Mesodermal cell (in vitro differentiated cells): ENCODE measurements at regions not wholly inside any gene's neighbourhood (a gene's known extent, or its start where the extent isn't known, plus 50 kb on each side); places are given as distances from the start of the nearest gene placed in this dataset.

Source experiments
- H3K27ac ChIP-seq: 2 replicates; pipeline ENCODE4 v1.7.0; 2013; ENCODE audit warnings: mild to moderate bottlenecking, low read depth, low read length, moderate library complexity; ENCODE audit not compliant: severe bottlenecking
- H3K36me3 ChIP-seq: 2 replicates; pipeline ENCODE4 v1.7.1; 2013; ENCODE audit warnings: mild to moderate bottlenecking, low read length, moderate library complexity; ENCODE audit not compliant: control insufficient read depth, insufficient read depth
- H3K4me1 ChIP-seq: one replicate; pipeline ENCODE4 v1.7.1; 2013; ENCODE audit warnings: mild to moderate bottlenecking, low read length; ENCODE audit not compliant: insufficient read depth, control insufficient read depth, poor library complexity, severe bottlenecking
- H3K4me3 ChIP-seq: 2 replicates; pipeline ENCODE4 v1.7.0; 2013; ENCODE audit warnings: low read length, control low read depth, mild to moderate bottlenecking; ENCODE audit not compliant: insufficient read depth, poor library complexity, severe bottlenecking; ENCODE audit errors: extremely low read depth
- H3K9me3 ChIP-seq: 2 replicates; pipeline ENCODE4 v1.7.1; 2013; ENCODE audit warnings: mild to moderate bottlenecking, low read length, moderate library complexity; ENCODE audit not compliant: control insufficient read depth
- WGBS, 2 experiments: methylation state at CpG; one replicate each; pipeline ENCODE4 v1.1.5; 2013; ENCODE audit warnings: missing lambda C conversion rate in 2 of 2; ENCODE audit not compliant: insufficient coverage in 2 of 2; 5-methylcytosine and 5-hydroxymethylcytosine counted together

DNA sequence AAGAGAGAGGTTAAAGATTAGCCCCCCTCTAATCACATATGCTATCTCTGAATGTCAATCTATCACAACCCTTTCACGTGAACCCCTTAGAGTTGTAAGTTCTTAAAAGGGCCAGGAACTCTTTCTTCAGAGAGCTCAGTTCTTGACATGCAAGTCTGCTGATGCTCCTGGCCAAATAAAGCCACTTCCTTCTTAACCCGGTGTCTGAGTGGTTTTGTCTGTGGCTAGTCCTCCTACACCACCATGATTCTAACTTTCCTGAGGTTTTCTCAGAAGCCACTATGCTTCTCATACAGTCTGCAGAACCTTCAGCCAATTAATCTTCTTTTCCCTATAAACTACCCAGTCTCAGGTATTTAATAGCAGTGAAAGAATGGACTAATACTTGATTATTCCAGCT, 231.1 kb upstream of the CNTN6 start:
- H3K27ac ChIP-seq, result no peak overlapping the region
- 50% methylated on average over 1 of the region's 2 CpGs; no CpG with 5 or more reads in 1 of the 2 experiments for WGBS, 2 experiments
- H3K4me1 ChIP-seq, result no peaks in the 10 kb centered on the region
- no peak overlapping the region for H3K4me3 ChIP-seq
- no peaks in the 10 kb centered on the region for H3K36me3 ChIP-seq
- H3K9me3 ChIP-seq, result peaks cover 13% of the 10 kb centered on the region

DNA sequence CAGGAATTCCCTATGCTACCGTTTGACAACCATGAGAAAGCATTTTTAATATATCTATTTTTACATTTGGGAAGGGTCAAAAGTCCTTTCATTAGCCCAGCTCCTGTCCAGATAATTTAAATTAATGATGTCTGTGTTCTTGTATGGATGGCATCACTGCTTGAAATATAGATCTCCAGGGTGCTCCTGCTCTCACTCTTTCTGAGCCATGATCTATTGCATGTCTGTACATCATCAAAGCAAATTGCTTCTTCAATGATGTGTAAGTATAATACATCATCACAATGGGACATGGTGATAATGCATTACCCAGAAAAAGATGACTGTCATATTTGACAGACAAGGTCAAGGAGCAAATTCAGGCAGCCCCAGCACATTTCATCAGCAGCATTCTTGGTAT, 223.6 kb upstream of the CNTN6 start:
- WGBS, 2 experiments, result no CpG with 5 or more reads among the region's 1 CpG
- peaks cover 3% of the 10 kb centered on the region for H3K9me3 ChIP-seq
- H3K4me3 ChIP-seq, result no peak overlapping the region
- H3K36me3 ChIP-seq, result no peaks in the 10 kb centered on the region
- no peaks in the 10 kb centered on the region for H3K4me1 ChIP-seq
- no peak overlapping the region for H3K27ac ChIP-seq

DNA sequence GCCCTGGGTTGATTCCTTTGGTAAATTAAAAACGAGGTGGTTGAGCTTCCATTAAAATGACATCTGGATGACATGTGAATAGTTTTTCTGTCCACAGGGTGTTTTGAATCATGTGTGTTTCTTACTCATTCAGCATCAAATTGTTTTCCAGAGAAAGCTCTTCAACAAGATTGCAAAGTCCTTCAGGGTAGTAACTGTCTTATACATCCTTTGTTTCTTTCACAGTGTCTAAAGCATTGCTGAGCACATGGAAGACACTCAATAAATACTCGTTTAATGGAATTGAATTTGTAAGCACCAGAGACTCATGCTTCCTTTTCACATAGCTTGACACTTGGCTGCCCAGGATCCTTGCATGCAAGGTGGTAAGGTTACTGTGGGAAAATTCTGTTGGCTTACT, 223.1 kb upstream of the CNTN6 start:
- Histone ChIP-seq H3K9me3 (peaks cover 3% of the 10 kb centered on the region), H3K4me3 (no peak overlapping the region), H3K4me1 (no peaks in the 10 kb centered on the region), H3K36me3 (no peaks in the 10 kb centered on the region), H3K27ac (no peak overlapping the region)
- WGBS, 2 experiments, result 20% methylated on average over 1 of the region's 2 CpGs; no CpG with 5 or more reads in 1 of the 2 experiments

DNA sequence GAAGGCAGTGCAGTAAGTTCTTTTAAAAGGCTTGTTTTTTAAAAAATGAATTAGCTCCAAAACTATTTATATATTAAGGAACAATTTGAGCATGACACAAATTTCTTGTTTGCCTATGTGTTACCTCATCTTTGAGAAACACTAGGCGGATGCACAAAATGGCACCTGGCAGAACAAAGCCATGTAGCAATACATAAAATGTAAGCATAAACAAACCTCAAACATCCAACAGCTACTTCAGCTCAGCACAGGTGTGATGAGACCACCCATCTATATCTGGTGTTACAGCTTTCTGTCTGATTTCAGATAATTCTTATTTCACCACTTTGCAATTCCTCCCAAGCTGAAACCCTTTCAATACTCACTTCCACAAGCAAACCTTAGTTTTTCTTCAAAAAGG, 221.2 kb upstream of the CNTN6 start:
- 100% methylated on average over 1 of the region's 1 CpG for WGBS, 2 experiments
- H3K27ac ChIP-seq, result no peak overlapping the region
- peaks cover 3% of the 10 kb centered on the region for H3K9me3 ChIP-seq
- H3K4me3 ChIP-seq, result no peak overlapping the region
- no peaks in the 10 kb centered on the region for H3K4me1 ChIP-seq
- no peaks in the 10 kb centered on the region for H3K36me3 ChIP-seq

DNA sequence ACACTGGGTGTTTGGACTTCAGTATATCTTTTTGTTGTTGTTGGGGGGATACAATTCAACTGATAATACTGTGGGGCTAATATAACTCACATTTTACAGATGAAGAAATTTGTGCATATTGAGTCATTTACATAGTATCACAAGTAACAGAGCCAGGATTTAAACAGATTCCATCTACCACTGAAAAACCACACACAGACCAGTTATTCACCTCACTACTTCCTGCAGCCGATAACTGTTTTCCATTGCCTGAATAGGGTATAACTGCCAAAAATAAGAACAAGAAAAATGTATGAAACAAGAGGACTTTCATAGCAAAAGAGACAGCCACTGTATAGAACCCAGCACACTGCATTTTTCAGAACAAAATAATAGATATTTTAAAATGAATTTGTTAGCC, 215.8 kb upstream of the CNTN6 start:
- Histone ChIP-seq H3K4me1 (no peaks in the 10 kb centered on the region), H3K9me3 (no peaks in the 10 kb centered on the region), H3K36me3 (no peaks in the 10 kb centered on the region), H3K4me3 (no peak overlapping the region), H3K27ac (no peak overlapping the region)
- no CpG with 5 or more reads among the region's 1 CpG for WGBS, 2 experiments

DNA sequence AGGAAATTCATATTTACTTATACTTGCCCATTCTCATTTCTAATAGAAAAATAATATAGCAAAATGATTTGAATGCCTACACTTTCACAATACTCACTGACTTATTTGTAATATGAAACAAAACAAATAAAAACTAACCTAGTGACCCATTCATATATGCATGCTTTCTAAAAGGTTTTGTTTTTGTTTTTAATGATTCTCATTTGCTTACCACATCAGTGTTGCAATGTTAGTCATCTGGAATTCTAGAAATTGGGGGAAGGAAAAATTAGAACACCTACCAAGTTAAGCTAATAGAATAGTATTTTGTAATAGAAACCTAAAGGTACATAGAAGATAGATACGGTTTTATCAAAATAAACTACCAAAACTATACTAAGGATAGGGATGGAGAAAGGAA, 214.1 kb upstream of the CNTN6 start:
- no CpG with 5 or more reads among the region's 1 CpG for WGBS, 2 experiments

DNA sequence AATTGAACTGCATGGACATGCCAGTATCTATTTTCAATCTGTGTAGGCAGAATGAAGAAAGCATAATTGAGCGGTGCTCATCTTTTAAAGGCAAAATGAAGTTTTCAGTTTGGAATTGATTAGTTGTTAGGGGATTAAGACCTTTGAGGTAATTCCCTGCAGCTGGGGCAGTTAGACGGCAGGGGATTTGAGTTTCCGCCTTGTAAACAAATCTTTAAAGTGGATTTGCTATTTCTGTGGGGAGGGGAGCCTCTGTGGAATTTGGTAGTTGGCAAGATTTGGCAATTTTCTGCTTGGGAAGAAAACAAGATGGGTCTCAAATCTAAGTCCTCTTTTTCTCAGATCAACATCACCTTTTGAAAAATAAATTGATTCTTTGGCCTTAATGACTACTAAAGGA, 212.5 kb upstream of the CNTN6 start:
- Histone ChIP-seq H3K4me3 (no peak overlapping the region), H3K36me3 (no peaks in the 10 kb centered on the region), H3K9me3 (peaks cover 8% of the 10 kb centered on the region), H3K4me1 (no peaks in the 10 kb centered on the region), H3K27ac (no peak overlapping the region)
- 71 to 80% methylated on average over 1 to 3 of the region's 3 CpGs for WGBS, 2 experiments

More for the DNA sequence above, 214.1 kb upstream of the CNTN6 start:
- Histone ChIP-seq H3K4me3 (no peak overlapping the region), H3K36me3 (no peaks in the 10 kb centered on the region), H3K4me1 (no peaks in the 10 kb centered on the region), H3K9me3 (peaks cover 4% of the 10 kb centered on the region), H3K27ac (no peak overlapping the region)

DNA sequence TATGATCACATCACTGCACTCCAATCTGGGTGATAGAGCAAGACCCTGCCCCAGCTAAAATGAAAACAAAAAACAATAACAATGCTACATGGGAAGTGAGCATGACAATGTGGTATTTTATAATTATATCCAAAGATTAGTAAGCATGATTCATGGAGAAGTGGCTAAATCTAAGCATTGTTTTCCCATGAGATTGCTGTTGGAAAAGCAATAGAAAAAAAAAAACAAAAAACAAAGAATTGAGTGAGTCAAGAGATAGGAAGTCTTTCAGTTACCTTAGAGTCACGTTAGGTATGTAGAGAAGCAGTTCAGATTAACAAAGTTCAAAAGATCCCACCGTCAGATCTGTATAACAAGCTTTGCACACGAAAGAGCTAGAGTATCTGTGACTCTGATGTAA, 210.3 kb upstream of the CNTN6 start:
- H3K9me3 ChIP-seq, result peaks cover 8% of the 10 kb centered on the region
- no peak overlapping the region for H3K27ac ChIP-seq
- H3K4me3 ChIP-seq, result no peak overlapping the region

DNA sequence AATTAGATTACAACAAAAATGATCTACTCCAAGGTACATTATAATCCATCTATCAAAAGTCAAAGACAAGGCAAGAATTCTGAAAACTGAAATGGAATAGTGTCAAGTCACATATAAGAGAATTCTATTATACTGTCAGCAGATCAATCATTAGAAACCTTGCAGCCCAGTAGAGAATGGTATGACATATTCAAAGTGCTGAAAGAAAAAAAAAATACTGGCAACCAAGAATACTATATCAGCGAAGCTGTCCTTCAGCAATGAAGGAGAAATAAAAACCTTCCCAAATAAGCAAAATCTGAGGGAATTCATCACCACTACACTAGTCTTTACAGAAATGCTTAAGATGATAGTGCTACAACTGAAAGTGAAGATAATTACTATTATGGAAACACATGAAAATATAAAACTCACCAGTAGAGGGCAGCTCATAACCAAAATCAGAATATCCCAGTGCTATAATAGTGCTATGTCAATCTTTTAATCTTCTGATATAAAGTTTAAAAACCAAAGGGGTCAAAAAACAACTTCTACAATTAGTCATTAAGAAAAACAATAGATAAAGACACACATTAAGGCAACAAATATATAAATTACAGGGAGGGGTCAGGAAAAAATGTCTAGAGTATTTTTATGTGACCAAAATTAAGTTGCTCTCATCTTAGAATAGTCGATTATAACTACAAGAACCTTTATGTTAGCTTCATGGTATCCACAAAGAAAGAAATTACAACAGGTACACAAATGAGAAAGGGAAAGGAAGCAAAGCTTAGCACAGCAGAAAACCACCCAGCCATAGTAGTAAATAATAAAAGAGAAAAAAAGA, 190.7 kb upstream of the CNTN6 start:
- Histone ChIP-seq H3K36me3 (no peaks in the 10 kb centered on the region), H3K4me3 (no peak overlapping the region), H3K27ac (no peak overlapping the region), H3K4me1 (no peaks in the 10 kb centered on the region), H3K9me3 (no peaks in the 10 kb centered on the region)
- WGBS, 2 experiments, result no CpG with 5 or more reads among the region's 2 CpGs

More for the DNA sequence above, 210.3 kb upstream of the CNTN6 start:
- WGBS, 2 experiments, result 61 to 68% methylated on average over 2 of the region's 3 CpGs
- no peaks in the 10 kb centered on the region for H3K4me1 ChIP-seq
- H3K36me3 ChIP-seq, result no peaks in the 10 kb centered on the region

DNA sequence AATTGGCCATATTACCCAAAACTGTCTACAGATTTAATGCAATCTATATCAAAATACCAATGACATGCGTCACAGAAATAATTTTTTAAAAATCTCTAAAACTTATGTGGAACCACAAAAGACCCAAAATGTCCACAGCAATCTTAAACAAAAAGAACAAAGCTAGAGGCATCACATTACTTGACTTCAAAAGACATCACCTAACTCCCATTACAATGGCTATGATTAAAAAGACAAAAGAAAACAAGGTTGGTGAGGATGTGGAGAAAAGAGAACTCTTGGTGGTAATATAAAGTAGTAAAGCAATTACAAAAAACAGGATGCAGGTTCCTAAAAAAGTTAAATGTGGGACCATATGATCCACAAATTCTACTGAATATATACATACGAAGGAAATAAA, 187.6 kb upstream of the CNTN6 start:
- Histone ChIP-seq H3K9me3 (peaks cover 5% of the 10 kb centered on the region), H3K4me3 (no peak overlapping the region), H3K4me1 (no peaks in the 10 kb centered on the region), H3K27ac (no peak overlapping the region), H3K36me3 (no peaks in the 10 kb centered on the region)
- 100% methylated on average over 1 of the region's 2 CpGs; no CpG with 5 or more reads in 1 of the 2 experiments for WGBS, 2 experiments

DNA sequence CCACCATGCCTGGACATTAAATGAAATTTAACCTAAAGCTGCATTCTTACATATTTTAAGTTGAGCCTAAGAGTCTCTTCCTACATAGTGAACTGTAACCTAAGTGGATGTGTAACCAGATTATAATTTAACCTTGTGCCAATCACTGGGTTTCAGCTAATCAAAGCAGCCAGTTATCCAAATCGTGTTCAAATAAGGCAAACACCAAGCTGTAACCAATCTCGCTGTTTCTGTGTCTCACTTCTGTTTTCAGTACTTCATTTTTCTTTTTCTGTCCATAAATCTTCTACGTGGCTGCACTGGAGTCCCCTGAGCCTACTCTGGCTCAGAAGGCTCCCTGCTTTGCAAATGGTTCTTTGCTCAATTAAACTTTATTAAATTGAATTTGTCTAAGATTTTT, 186.1 kb upstream of the CNTN6 start:
- Histone ChIP-seq H3K36me3 (no peaks in the 10 kb centered on the region), H3K9me3 (peaks cover 5% of the 10 kb centered on the region), H3K4me1 (no peaks in the 10 kb centered on the region), H3K4me3 (no peak overlapping the region), H3K27ac (no peak overlapping the region)
- WGBS, 2 experiments, result 74 to 85% methylated on average over 2 of the region's 3 CpGs
